ENCODE measurements at regions not wholly inside any gene's neighbourhood (a gene's known extent, or its start where the extent isn't known, plus 50 kb on each side); places are given as distances from the start of the nearest gene placed in this dataset.

DNA sequence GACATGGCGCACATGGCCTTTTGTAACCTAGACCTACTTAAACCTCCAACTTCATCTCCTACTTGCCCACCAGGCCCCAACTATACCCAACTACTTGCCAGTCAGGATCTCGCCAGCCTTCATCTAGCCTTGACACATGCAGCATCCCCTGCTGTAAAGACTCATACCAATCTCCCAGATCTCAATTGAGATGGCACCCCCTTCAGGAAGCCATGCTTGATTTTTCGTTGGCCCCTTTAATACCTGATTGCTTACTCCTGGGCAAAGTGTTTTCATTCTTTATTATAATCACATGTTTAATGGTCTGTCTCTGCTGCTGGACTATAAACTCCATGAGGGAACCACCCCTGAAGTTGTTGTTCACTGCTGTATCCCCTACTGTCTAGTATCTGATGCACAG lies 150.8 kb downstream of the SOX2 start:
- intact Hi-C loops (cut with DNase I): no loop called here
- Histone ChIP-seq H3K27me3 (no peaks in the 10 kb centered on the region), H3K9me3 (no peaks in the 10 kb centered on the region), H3K36me3 (no peaks in the 10 kb centered on the region), H3K4me1 (no peaks in the 10 kb centered on the region), H3K4me3 (no peak overlapping the region), H3K27ac (no peak overlapping the region)
- DNase-seq (ENCODE audit: extremely low spot score in 2 of 2): no peak
- TF ChIP-seq POLR2AphosphoS5 (IDR thresholded peaks at IDR 0.05; ENCODE audit: insufficient read depth in 1 of 2, low read depth in 1 of 2) (no peak), POLR2A (IDR thresholded peaks at IDR 0.05) (no peak)
- TF ChIP-seq, protein P1, sequence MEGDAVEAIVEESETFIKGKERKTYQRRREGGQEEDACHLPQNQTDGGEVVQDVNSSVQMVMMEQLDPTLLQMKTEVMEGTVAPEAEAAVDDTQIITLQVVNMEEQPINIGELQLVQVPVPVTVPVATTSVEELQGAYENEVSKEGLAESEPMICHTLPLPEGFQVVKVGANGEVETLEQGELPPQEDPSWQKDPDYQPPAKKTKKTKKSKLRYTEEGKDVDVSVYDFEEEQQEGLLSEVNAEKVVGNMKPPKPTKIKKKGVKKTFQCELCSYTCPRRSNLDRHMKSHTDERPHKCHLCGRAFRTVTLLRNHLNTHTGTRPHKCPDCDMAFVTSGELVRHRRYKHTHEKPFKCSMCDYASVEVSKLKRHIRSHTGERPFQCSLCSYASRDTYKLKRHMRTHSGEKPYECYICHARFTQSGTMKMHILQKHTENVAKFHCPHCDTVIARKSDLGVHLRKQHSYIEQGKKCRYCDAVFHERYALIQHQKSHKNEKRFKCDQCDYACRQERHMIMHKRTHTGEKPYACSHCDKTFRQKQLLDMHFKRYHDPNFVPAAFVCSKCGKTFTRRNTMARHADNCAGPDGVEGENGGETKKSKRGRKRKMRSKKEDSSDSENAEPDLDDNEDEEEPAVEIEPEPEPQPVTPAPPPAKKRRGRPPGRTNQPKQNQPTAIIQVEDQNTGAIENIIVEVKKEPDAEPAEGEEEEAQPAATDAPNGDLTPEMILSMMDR (IDR thresholded peaks at IDR 0.05): no peak

DNA sequence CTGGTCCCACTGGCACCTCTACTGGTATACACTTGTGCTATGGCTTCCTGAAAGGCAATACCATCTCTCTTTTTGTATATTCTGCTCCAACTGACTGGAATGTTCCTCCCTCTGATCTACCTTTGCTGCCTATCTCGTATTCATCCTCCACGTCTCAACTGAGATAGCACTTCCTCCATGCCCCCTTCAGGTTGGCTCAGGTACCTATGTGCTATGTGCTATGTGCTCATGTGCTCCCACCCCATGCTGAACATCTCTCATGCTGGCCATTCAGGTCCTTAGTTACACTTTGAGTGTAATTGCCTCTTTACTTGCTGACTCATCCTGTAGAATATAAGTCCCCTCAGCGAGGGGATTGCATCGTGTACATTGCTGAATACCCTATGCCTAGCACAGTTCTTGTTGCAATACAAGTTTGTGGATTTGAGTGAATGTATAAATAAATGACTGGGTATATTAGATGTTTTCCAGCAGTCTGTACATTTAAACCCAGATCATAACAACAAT lies 156.9 kb downstream of the SOX2 start:
- Histone ChIP-seq H3K9me3 (no peaks in the 10 kb centered on the region), H3K27me3 (no peaks in the 10 kb centered on the region), H3K27ac (no peak overlapping the region), H3K36me3 (no peaks in the 10 kb centered on the region), H3K4me3 (no peak overlapping the region), H3K4me1 (no peaks in the 10 kb centered on the region)
- DNase-seq (ENCODE audit: extremely low spot score in 2 of 2): no peak
- intact Hi-C loops (cut with DNase I): no loop called here
- TF ChIP-seq POLR2AphosphoS5 (IDR thresholded peaks at IDR 0.05; ENCODE audit: insufficient read depth in 1 of 2, low read depth in 1 of 2): no peak

DNA sequence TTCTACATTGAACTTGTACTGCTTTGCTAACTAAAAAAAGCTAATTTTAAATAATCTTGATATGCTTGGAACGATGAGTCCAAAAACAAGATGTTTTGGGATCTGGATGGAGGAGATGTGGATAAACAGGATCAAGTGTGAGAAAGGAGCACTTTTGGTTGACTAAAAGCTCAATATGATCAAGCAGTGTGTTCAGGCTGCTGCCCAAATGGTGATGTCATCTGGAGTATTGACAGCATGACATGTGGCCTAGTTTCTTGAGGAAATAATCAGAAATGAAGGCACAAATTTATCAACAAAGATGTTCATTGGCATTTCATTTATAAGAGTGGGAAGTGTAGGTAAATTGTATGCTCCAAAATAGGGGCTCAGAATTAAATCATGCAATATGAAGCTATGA lies 161.2 kb downstream of the SOX2 start:
- no peaks in the 10 kb centered on the region for H3K9me3 ChIP-seq
- no peak for DNase-seq (ENCODE audit: extremely low spot score in 2 of 2)
- no peaks in the 10 kb centered on the region for H3K27me3 ChIP-seq
- H3K4me1 ChIP-seq: no peaks in the 10 kb centered on the region
- TF ChIP-seq, protein P1 (IDR thresholded peaks at IDR 0.05): no peak
- H3K4me3 ChIP-seq: no peak overlapping the region
- intact Hi-C loops (cut with DNase I): no loop called here
- no peak overlapping the region for H3K27ac ChIP-seq
- no peaks in the 10 kb centered on the region for H3K36me3 ChIP-seq

DNA sequence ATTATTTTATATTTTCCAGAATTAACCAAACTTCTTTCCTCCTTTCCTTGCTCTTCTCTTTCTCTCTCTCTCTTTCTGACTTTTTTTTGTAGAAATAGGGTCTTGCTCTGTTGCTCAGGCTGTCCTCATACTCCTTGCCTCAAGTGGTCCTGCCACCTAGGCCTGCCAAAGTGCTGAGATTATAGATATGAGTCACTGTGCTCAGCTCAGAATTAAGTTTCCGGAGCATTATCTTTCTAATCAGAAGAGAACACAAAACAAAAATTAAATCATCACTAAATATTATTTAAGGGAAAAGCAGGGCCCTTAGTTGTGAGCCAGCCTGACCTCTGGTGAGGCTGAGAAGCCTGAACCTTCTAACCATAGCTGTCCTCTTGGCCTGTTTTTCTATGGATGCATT lies 168.2 kb downstream of the SOX2 start:
- no peak for DNase-seq (ENCODE audit: extremely low spot score in 2 of 2)
- Histone ChIP-seq H3K27ac (no peak overlapping the region), H3K36me3 (no peaks in the 10 kb centered on the region), H3K27me3 (no peaks in the 10 kb centered on the region), H3K4me3 (no peak overlapping the region), H3K4me1 (no peaks in the 10 kb centered on the region), H3K9me3 (no peaks in the 10 kb centered on the region)
- intact Hi-C loops (cut with DNase I): no loop called here
- TF ChIP-seq POLR2A (IDR thresholded peaks at IDR 0.05) (no peak), POLR2AphosphoS5 (IDR thresholded peaks at IDR 0.05; ENCODE audit: insufficient read depth in 1 of 2, low read depth in 1 of 2) (no peak)
- TF ChIP-seq, protein P1 (IDR thresholded peaks at IDR 0.05): no peak

DNA sequence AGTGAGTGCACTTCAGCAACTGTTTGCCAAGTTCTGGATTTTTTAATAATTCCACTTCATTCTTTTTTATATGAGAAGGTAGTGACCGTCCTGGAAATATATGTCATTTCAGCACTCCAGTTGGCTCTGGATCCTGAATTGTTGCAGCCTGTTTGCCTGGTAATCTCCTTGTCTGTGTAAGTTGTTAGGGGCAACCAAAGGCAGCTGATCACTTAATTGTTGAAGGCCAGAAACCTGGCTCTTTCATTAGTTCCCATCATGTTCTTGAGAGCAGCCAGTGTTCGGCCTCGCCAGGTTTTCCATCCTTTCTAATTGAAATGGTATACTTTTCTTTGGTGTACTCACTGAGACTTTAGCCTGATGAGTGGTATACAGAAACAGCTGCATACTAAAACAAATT lies 168.6 kb downstream of the SOX2 start:
- no peak for TF ChIP-seq POLR2A (IDR thresholded peaks at IDR 0.05)
- TF ChIP-seq, protein P1 (IDR thresholded peaks at IDR 0.05): no peak
- TF ChIP-seq POLR2AphosphoS5 (IDR thresholded peaks at IDR 0.05; ENCODE audit: insufficient read depth in 1 of 2, low read depth in 1 of 2): no peak
- Histone ChIP-seq H3K9me3 (no peaks in the 10 kb centered on the region), H3K4me1 (no peaks in the 10 kb centered on the region), H3K4me3 (no peak overlapping the region), H3K27ac (no peak overlapping the region), H3K36me3 (no peaks in the 10 kb centered on the region), H3K27me3 (no peaks in the 10 kb centered on the region)
- intact Hi-C loops (cut with DNase I): no loop called here
- no peak for DNase-seq (ENCODE audit: extremely low spot score in 2 of 2)

DNA sequence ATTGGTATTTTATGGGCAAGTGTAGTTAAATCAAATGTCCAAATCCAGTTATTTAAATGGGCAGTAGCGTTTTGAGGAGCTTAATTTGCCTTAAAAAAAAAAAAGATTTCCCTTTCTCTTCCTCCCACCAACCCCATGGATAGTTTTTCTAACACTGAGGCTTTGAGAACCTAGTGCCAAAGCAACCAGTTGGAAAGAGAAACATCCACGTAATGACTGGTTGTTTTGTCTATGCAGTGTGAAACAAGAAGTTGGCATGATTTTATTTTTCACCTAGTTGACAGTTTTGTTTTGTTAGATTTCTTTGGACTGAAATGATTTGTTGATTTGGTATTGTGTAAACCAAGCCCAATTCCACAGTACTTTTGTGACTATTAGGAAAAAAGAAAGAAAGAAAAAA lies 170.0 kb downstream of the SOX2 start:
- TF ChIP-seq, protein P1 (IDR thresholded peaks at IDR 0.05): no peak
- TF ChIP-seq POLR2AphosphoS5 (IDR thresholded peaks at IDR 0.05; ENCODE audit: insufficient read depth in 1 of 2, low read depth in 1 of 2) (no peak), POLR2A (IDR thresholded peaks at IDR 0.05) (no peak)
- Histone ChIP-seq H3K27ac (no peak overlapping the region), H3K36me3 (no peaks in the 10 kb centered on the region), H3K4me1 (no peaks in the 10 kb centered on the region), H3K4me3 (no peak overlapping the region), H3K9me3 (no peaks in the 10 kb centered on the region), H3K27me3 (no peaks in the 10 kb centered on the region)
- no peak for DNase-seq (ENCODE audit: extremely low spot score in 2 of 2)
- intact Hi-C loops (cut with DNase I): no loop called here

Measured in vagina (tissue), 2 donors.